GM23248 (cell line): ENCODE measurements at regions not wholly inside any gene's neighbourhood (a gene's known extent, or its start where the extent isn't known, plus 50 kb on each side); places are given as distances from the start of the nearest gene placed in this dataset.

Experiments used
- DNase-seq: peaks from one replicate; pipeline ENCODE4 v3.0.0-alpha.2; 2015
- H2AFZ ChIP-seq: fragments of 200-600 bp; sonication (generic); 2 replicates; pipeline ENCODE4 v1.6.1; 2016; ENCODE audit warnings: antibody characterized with exemption
- H3F3A ChIP-seq: fragments of 200-600 bp; sonication (generic); 2 replicates; pipeline ENCODE4 v1.6.1; 2016; ENCODE audit warnings: mild to moderate bottlenecking, antibody characterized with exemption, mixed run types; ENCODE audit not compliant: insufficient read depth
- H3K27ac ChIP-seq: fragments of 200-600 bp; sonication (generic); 2 replicates; pipeline ENCODE4 v1.5.1; 2016; ENCODE audit warnings: mild to moderate bottlenecking
- H3K27me3 ChIP-seq: fragments of 200-600 bp; sonication (generic); replicated peaks from 2 replicates; pipeline ENCODE4 v1.6.1; 2016; ENCODE audit warnings: mild to moderate bottlenecking; ENCODE audit not compliant: insufficient read depth
- H3K36me3 ChIP-seq: fragments of 200-600 bp; sonication (generic); 2 replicates; pipeline ENCODE4 v1.6.1; 2016; ENCODE audit warnings: low read depth, mild to moderate bottlenecking
- H3K4me1 ChIP-seq: fragments of 200-600 bp; sonication (generic); 2 replicates; pipeline ENCODE4 v1.6.1; 2016; ENCODE audit warnings: mild to moderate bottlenecking; ENCODE audit not compliant: insufficient read depth
- H3K4me2 ChIP-seq: fragments of 200-600 bp; sonication (generic); one replicate; pipeline ENCODE4 v1.6.1; 2016; ENCODE audit warnings: mild to moderate bottlenecking; ENCODE audit not compliant: unreplicated experiment
- H3K4me3 ChIP-seq: fragments of 200-600 bp; sonication (generic); 2 replicates; pipeline ENCODE4 v1.5.1; 2016; ENCODE audit warnings: mild to moderate bottlenecking
- H3K79me2 ChIP-seq: fragments of 200-600 bp; sonication (generic); 2 replicates; pipeline ENCODE4 v1.6.1; 2016; ENCODE audit warnings: mild to moderate bottlenecking; ENCODE audit not compliant: insufficient read depth
- H3K9ac ChIP-seq: fragments of 200-600 bp; sonication (generic); 2 replicates; pipeline ENCODE4 v1.6.1; 2016; ENCODE audit warnings: mild to moderate bottlenecking
- H3K9me2 ChIP-seq: fragments of 200-600 bp; sonication (generic); 2 replicates; pipeline ENCODE4 v1.6.1; 2016; ENCODE audit warnings: mixed run types, mild to moderate bottlenecking, moderate library complexity; ENCODE audit not compliant: insufficient read depth
- H3K9me3 ChIP-seq: fragments of 200-600 bp; sonication (generic); one replicate; pipeline ENCODE4 v1.6.1; 2017; ENCODE audit warnings: low read depth
- H4K20me1 ChIP-seq: fragments of 200-600 bp; sonication (generic); 2 replicates; pipeline ENCODE4 v1.6.0; 2016; ENCODE audit not compliant: insufficient read depth
- EZH2 ChIP-seq: fragments of 200-600 bp; sonication (generic); IDR thresholded peaks from 2 replicates; pipeline ENCODE4 v1.6.1; 2018; ENCODE audit warnings: antibody characterized with exemption, mild to moderate bottlenecking; ENCODE audit not compliant: insufficient read depth, poor library complexity, severe bottlenecking
- EZH2phosphoT487 ChIP-seq: fragments of 200-600 bp; sonication (generic); IDR thresholded peaks from 2 replicates; pipeline ENCODE4 v1.6.1; 2018; ENCODE audit warnings: antibody characterized with exemption, moderate library complexity, mild to moderate bottlenecking, low read depth; ENCODE audit not compliant: insufficient read depth
- WGBS, 2 experiments: methylation state at CpG; one replicate each; pipeline ENCODE4 v1.1.6; 2015 to 2017; ENCODE audit warnings: low lambda C conversion rate in 2 of 2, low coverage in 1 of 2; ENCODE audit errors: missing lambda C conversion rate in 2 of 2; 5-methylcytosine and 5-hydroxymethylcytosine counted together
- in situ Hi-C: fragments of 300-500 bp; cut with MboI; formaldehyde crosslinking; loops from 2 replicates; pipeline ENCODE4 v1.15.0; 2020

- in situ Hi-C loops = no loop called here
- Histone ChIP-seq H3K79me2 (no peaks in the 10 kb centered on the region), H3K4me1 (peaks cover 3% of the 10 kb centered on the region; the same call in 1 of the 2 replicates), H3K9ac (no peak overlapping the region), H3K27me3 (no peaks in the 10 kb centered on the region), H3K4me3 (no peak overlapping the region), H3K9me2 (no peaks in the 10 kb centered on the region), H3K4me2 (no peak overlapping the region), H4K20me1 (no peaks in the 10 kb centered on the region), H2AFZ (no peak overlapping the region), H3F3A (no peaks in the 10 kb centered on the region), H3K36me3 (no peaks in the 10 kb centered on the region), H3K9me3 (no peaks in the 10 kb centered on the region), H3K27ac (no peak overlapping the region)
- TF ChIP-seq EZH2 = no peak
- TF ChIP-seq EZH2phosphoT487 = no peak
- no peak for DNase-seq
- 90 to 93% methylated on average over 26 to 28 of the region's 28 CpGs for WGBS, 2 experiments
Observed at GRCh38 chr21:41670056-41670805, 96.6 kb downstream of the RIPK4 start.

GRCh38 chr21:41669533-41669830 is 97.4 kb downstream of the RIPK4 start:
- Histone ChIP-seq H3K9me3 (no peaks in the 10 kb centered on the region), H2AFZ (no peak overlapping the region), H3K27ac (no peak overlapping the region), H3K79me2 (no peaks in the 10 kb centered on the region), H4K20me1 (no peaks in the 10 kb centered on the region), H3K4me3 (no peak overlapping the region), H3K27me3 (no peaks in the 10 kb centered on the region), H3K4me1 (peaks cover 9% of the 10 kb centered on the region), H3K9me2 (no peaks in the 10 kb centered on the region), H3K4me2 (no peak overlapping the region), H3F3A (no peaks in the 10 kb centered on the region), H3K36me3 (no peaks in the 10 kb centered on the region), H3K9ac (no peak overlapping the region)
- in situ Hi-C loops = no loop called here
- TF ChIP-seq EZH2 (no peak), EZH2phosphoT487 (no peak)
- 74 to 79% methylated on average over 4 of the region's 4 CpGs for WGBS, 2 experiments
- no peak for DNase-seq

GRCh38 chr21:41668686-41669532 is 97.9 kb downstream of the RIPK4 start:
- H2AFZ ChIP-seq = no peak overlapping the region
- H3F3A ChIP-seq = no peaks in the 10 kb centered on the region
- peaks cover 12% of the 10 kb centered on the region for H3K4me1 ChIP-seq
- no peak overlapping the region for H3K27ac ChIP-seq
- TF ChIP-seq EZH2phosphoT487 = no peak
- TF ChIP-seq EZH2 = no peak
- DNase-seq = no peak
- 80 to 81% methylated on average over 22 to 26 of the region's 26 CpGs for WGBS, 2 experiments
- H3K9ac ChIP-seq = no peak overlapping the region
- no peaks in the 10 kb centered on the region for H3K36me3 ChIP-seq
- in situ Hi-C loops = no loop called here
- H4K20me1 ChIP-seq = no peaks in the 10 kb centered on the region
- H3K79me2 ChIP-seq = no peaks in the 10 kb centered on the region
- H3K27me3 ChIP-seq = no peaks in the 10 kb centered on the region
- H3K9me3 ChIP-seq = no peaks in the 10 kb centered on the region
- H3K4me2 ChIP-seq = no peak overlapping the region
- H3K4me3 ChIP-seq = no peak overlapping the region
- no peaks in the 10 kb centered on the region for H3K9me2 ChIP-seq

- Histone ChIP-seq H3K27ac (no peak overlapping the region), H3K9me2 (no peaks in the 10 kb centered on the region)
Observed at GRCh38 chr21:41668051-41668541, 98.8 kb downstream of the RIPK4 start.

More at GRCh38 chr21:41668051-41668541, 98.8 kb downstream of the RIPK4 start:
- H3K4me1 ChIP-seq = peaks cover 12% of the 10 kb centered on the region
- no peaks in the 10 kb centered on the region for H4K20me1 ChIP-seq
- H3F3A ChIP-seq = no peaks in the 10 kb centered on the region
- in situ Hi-C loops = no loop called here
- DNase-seq = no peak
- no peak overlapping the region for H2AFZ ChIP-seq
- H3K79me2 ChIP-seq = no peaks in the 10 kb centered on the region
- no peaks in the 10 kb centered on the region for H3K36me3 ChIP-seq
- no peak overlapping the region for H3K9ac ChIP-seq
- no peaks in the 10 kb centered on the region for H3K27me3 ChIP-seq
- TF ChIP-seq EZH2phosphoT487 = no peak
- TF ChIP-seq EZH2 = no peak
- H3K4me3 ChIP-seq = no peak overlapping the region
- 82 to 84% methylated on average over 11 of the region's 11 CpGs for WGBS, 2 experiments
- no peak overlapping the region for H3K4me2 ChIP-seq
- no peaks in the 10 kb centered on the region for H3K9me3 ChIP-seq
